Mesenchymal stem cell (in vitro differentiated cells and primary cell): ENCODE measurements at regions not wholly inside any gene's neighbourhood (a gene's known extent, or its start where the extent isn't known, plus 50 kb on each side); places are given as distances from the start of the nearest gene placed in this dataset.

Experiments used
- DNase-seq: peaks from one replicate; pipeline ENCODE4 v3.0.0-alpha.2; 2013
- H2AFZ ChIP-seq: one replicate; pipeline ENCODE4 v1.6.1; 2013; ENCODE audit warnings: low read depth, mild to moderate bottlenecking, control low read depth, inconsistent platforms, low read length, moderate library complexity
- H2AK5ac ChIP-seq: 2 replicates; pipeline ENCODE4 v1.6.1; 2013; ENCODE audit warnings: low read length, moderate library complexity, mild to moderate bottlenecking, inconsistent platforms; ENCODE audit not compliant: severe bottlenecking
- H2BK120ac ChIP-seq: one replicate; pipeline ENCODE4 v1.6.1; 2013; ENCODE audit warnings: low read depth, mild to moderate bottlenecking, inconsistent platforms, low read length, moderate library complexity
- H2BK12ac ChIP-seq, 2 experiments: one replicate each; pipeline ENCODE4 v1.6.1; 2013; ENCODE audit warnings: inconsistent platforms in 2 of 2, low read length in 2 of 2, mild to moderate bottlenecking in 2 of 2, moderate library complexity in 2 of 2, control low read depth in 1 of 2
- H2BK15ac ChIP-seq: one replicate; pipeline ENCODE4 v1.6.1; 2013; ENCODE audit warnings: mild to moderate bottlenecking, low read depth, inconsistent platforms; ENCODE audit not compliant: poor library complexity, severe bottlenecking
- H2BK5ac ChIP-seq: 2 replicates; pipeline ENCODE4 v1.6.1; 2013; ENCODE audit warnings: low read depth, mild to moderate bottlenecking, low read length, control low read depth, inconsistent platforms; ENCODE audit not compliant: poor library complexity, severe bottlenecking
- H3K14ac ChIP-seq, 2 experiments: one replicate each; pipeline ENCODE4 v1.6.1; 2013; ENCODE audit warnings: inconsistent platforms in 2 of 2, low read length in 2 of 2, control low read depth in 1 of 2, mild to moderate bottlenecking in 1 of 2, moderate library complexity in 1 of 2
- H3K18ac ChIP-seq, 2 experiments: one replicate each; pipeline ENCODE4 v1.6.1; 2013; ENCODE audit warnings: inconsistent platforms in 2 of 2, low read length in 2 of 2, control low read depth in 1 of 2, low read depth in 1 of 2, mild to moderate bottlenecking in 1 of 2
- H3K23ac ChIP-seq, 2 experiments: one replicate each; pipeline ENCODE4 v1.6.1; 2013; ENCODE audit warnings: inconsistent platforms in 2 of 2, low read length in 2 of 2, mild to moderate bottlenecking in 2 of 2, moderate library complexity in 2 of 2, control low read depth in 1 of 2
- H3K27ac ChIP-seq: 2 replicates; pipeline ENCODE4 v1.5.1; 2013; ENCODE audit warnings: mild to moderate bottlenecking, moderate library complexity, low read length, control low read depth, inconsistent platforms; ENCODE audit not compliant: poor library complexity, severe bottlenecking
- H3K27me3 ChIP-seq, 2 experiments: 2 replicates each; pipeline versions ENCODE4 v1.6.1 to v1.7.0; 2013; ENCODE audit warnings: low read length in 2 of 2, mild to moderate bottlenecking in 2 of 2, moderate library complexity in 2 of 2, control low read depth in 1 of 2, inconsistent platforms in 1 of 2; ENCODE audit not compliant: control insufficient read depth in 1 of 2, insufficient read depth in 1 of 2
- H3K36me3 ChIP-seq, 2 experiments: 2 replicates each; pipeline versions ENCODE4 v1.6.1 to v1.7.0; 2013; ENCODE audit warnings: low read length in 2 of 2, control low read depth in 1 of 2, inconsistent platforms in 1 of 2, low read depth in 1 of 2, mild to moderate bottlenecking in 1 of 2; ENCODE audit not compliant: insufficient read depth in 2 of 2, control insufficient read depth in 1 of 2
- H3K4ac ChIP-seq, 2 experiments: one replicate each; pipeline ENCODE4 v1.6.1; 2013; ENCODE audit warnings: inconsistent platforms in 2 of 2, low read length in 2 of 2, mild to moderate bottlenecking in 2 of 2, moderate library complexity in 2 of 2, control low read depth in 1 of 2, low read depth in 1 of 2
- H3K4me1 ChIP-seq: 2 replicates; pipeline ENCODE4 v1.6.1; 2013; ENCODE audit warnings: low read depth, low read length, control low read depth; ENCODE audit not compliant: control insufficient read depth, insufficient read depth
- H3K4me2 ChIP-seq: 2 replicates; pipeline ENCODE4 v1.6.1; 2013; ENCODE audit warnings: low read length, mild to moderate bottlenecking, inconsistent platforms; ENCODE audit not compliant: poor library complexity, severe bottlenecking
- H3K4me3 ChIP-seq, 2 experiments: 2 replicates each; pipeline versions ENCODE4 v1.5.1 to v1.7.0; 2013; ENCODE audit warnings: low read length in 2 of 2, mild to moderate bottlenecking in 2 of 2, control low read depth in 1 of 2, low read depth in 1 of 2; ENCODE audit not compliant: insufficient read depth in 1 of 2
- H3K79me1 ChIP-seq: replicated peaks from 2 replicates; pipeline ENCODE4 v1.6.1; 2013; ENCODE audit warnings: mild to moderate bottlenecking, control low read depth, low read length, inconsistent platforms; ENCODE audit not compliant: poor library complexity, severe bottlenecking
- H3K9ac ChIP-seq: 2 replicates; pipeline ENCODE4 v1.7.0; 2013; ENCODE audit warnings: mild to moderate bottlenecking, low read length, moderate library complexity
- H3K9me3 ChIP-seq: 2 replicates; pipeline ENCODE4 v1.7.0; 2013; ENCODE audit warnings: mild to moderate bottlenecking, low read length; ENCODE audit not compliant: control insufficient read depth
- H4K8ac ChIP-seq: one replicate; pipeline ENCODE4 v1.6.1; 2013; ENCODE audit warnings: inconsistent platforms, mild to moderate bottlenecking, low read length, moderate library complexity
- H4K91ac ChIP-seq: one replicate; pipeline ENCODE4 v1.6.1; 2013; ENCODE audit warnings: mild to moderate bottlenecking, low read length, inconsistent platforms
- WGBS: methylation state at CpG from one replicate; pipeline ENCODE4 v1.1.7; 2013; ENCODE audit warnings: mixed read lengths; 5-methylcytosine and 5-hydroxymethylcytosine counted together

DNA sequence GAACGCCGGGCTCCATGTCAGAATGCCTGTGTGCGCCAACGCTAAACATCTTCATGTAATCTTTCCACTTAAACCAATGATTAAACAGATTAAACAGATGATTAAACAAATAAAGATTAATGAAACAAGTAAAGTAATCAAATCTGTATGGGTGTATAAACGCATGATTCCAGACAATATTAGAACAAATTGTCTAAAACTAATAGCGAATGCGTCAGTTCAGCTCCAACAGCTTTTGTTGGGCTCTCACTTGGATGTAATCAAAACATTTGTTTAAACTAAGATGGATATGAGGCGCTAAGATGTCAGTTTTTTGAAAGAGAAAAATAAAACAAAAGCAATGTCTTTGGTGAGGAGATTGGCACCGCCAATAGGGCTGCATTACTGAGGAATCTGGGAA, 299.1 kb upstream of the TLE3 start:
- no peak overlapping the region for H2BK120ac ChIP-seq
- H2AK5ac ChIP-seq = no peak overlapping the region
- H2AFZ ChIP-seq = no peak overlapping the region
- 95% methylated on average over 8 of the region's 9 CpGs for WGBS
- no peak overlapping the region for H3K4me3 ChIP-seq
- no peak overlapping the region for H3K14ac ChIP-seq
- H2BK15ac ChIP-seq = no peak overlapping the region
- no peak overlapping the region for H4K8ac ChIP-seq
- no peak overlapping the region for H2BK12ac ChIP-seq
- DNase-seq = no peak
- no peaks in the 10 kb centered on the region for H3K36me3 ChIP-seq
- H3K4me1 ChIP-seq = no peaks in the 10 kb centered on the region
- no peaks in the 10 kb centered on the region for H3K9me3 ChIP-seq
- no peak overlapping the region for H3K9ac ChIP-seq
- no peak overlapping the region for H3K27ac ChIP-seq
- H3K23ac ChIP-seq = no peak overlapping the region
- no peak overlapping the region for H3K18ac ChIP-seq
- peaks cover 65 to 68% of the 10 kb centered on the region in 2 experiments for H3K27me3 ChIP-seq
- no peak overlapping the region for H3K4ac ChIP-seq
- no peak overlapping the region for H4K91ac ChIP-seq
- H3K79me1 ChIP-seq = no peaks in the 10 kb centered on the region
- H2BK5ac ChIP-seq = no peak overlapping the region
- H3K4me2 ChIP-seq = no peak overlapping the region

DNA sequence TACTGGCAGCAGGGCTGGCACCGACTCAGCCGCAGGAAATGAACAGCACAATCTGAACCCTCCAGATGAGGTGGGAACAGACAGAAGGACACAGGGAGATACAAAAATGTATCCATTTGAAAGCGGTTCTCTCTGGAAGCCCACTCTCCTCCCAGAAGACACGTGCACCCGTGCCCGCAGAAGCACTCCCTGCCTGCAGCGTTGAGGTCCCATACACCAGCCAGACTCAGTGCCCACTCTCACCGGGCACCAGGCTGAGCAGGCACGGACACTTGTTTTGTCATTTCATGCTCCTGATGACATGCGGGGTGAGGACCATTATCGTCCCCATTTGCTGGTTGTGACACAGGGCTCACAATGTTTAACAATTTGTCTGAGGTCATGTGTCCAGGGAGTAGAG, 297.4 kb upstream of the TLE3 start:
- H4K8ac ChIP-seq = no peak overlapping the region
- no peak overlapping the region for H2BK12ac ChIP-seq
- no peak overlapping the region for H2AFZ ChIP-seq
- peaks cover 52 to 65% of the 10 kb centered on the region in 2 experiments for H3K27me3 ChIP-seq
- 88% methylated on average over 11 of the region's 11 CpGs for WGBS
- no peak overlapping the region for H3K14ac ChIP-seq
- H2BK120ac ChIP-seq = no peak overlapping the region
- H2BK15ac ChIP-seq = no peak overlapping the region
- H3K4me1 ChIP-seq = no peaks in the 10 kb centered on the region
- no peak overlapping the region for H3K23ac ChIP-seq
- H4K91ac ChIP-seq = no peak overlapping the region
- H3K18ac ChIP-seq = no peak overlapping the region
- no peak overlapping the region for H3K27ac ChIP-seq
- H3K4me2 ChIP-seq = no peak overlapping the region
- H3K9me3 ChIP-seq = no peaks in the 10 kb centered on the region
- no peak overlapping the region for H2BK5ac ChIP-seq
- no peaks in the 10 kb centered on the region for H3K36me3 ChIP-seq
- no peaks in the 10 kb centered on the region for H3K79me1 ChIP-seq
- H3K4ac ChIP-seq = no peak overlapping the region
- H2AK5ac ChIP-seq = no peak overlapping the region
- DNase-seq = no peak
- H3K4me3 ChIP-seq = no peak overlapping the region
- H3K9ac ChIP-seq = no peak overlapping the region

DNA sequence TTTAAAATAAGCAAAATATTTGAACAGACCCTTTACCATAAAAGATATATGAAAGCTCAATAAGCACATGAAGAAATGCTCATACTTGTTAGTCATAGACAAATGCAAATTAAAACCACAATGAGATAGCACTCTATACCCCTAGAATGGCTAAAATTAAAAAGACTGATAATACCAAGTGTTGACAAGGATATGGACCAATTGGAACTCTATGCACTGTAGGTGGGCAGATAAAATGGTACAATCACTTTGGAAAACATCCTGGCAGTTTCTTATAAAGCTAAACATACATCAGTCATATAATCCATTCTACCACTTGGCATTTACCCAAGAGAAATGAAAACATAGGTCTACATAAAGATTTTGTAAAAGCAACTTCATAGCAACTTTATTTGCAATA, 293.0 kb upstream of the TLE3 start:
- no peak overlapping the region for H2AFZ ChIP-seq

DNA sequence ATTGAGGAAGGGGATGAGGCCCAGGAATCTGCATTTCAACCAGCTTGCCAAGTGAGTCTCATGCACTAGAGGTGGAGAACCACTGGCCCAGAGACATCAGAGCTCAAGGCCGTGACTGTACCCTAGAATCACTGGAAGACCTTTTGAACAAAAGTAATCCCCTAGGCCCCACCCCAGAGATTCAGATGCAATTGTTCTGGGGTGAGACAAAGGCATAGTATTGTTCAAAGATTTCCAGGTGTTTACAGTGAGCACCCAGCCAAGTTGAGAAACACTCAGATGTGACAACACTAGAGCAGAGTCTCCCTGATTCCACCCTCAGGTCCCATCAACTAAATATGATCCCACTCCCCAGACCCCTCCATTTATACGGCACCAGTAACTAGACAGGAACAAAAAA, 290.3 kb upstream of the TLE3 start:
- no peaks in the 10 kb centered on the region for H3K36me3 ChIP-seq
- no peak overlapping the region for H3K4me3 ChIP-seq
- no peak overlapping the region for H4K91ac ChIP-seq
- H3K23ac ChIP-seq = no peak overlapping the region
- no peak overlapping the region for H2BK15ac ChIP-seq
- no peak for DNase-seq
- H3K4ac ChIP-seq = no peak overlapping the region
- H3K14ac ChIP-seq = no peak overlapping the region
- no peaks in the 10 kb centered on the region for H3K79me1 ChIP-seq
- H3K27me3 ChIP-seq = peaks cover 33 to 54% of the 10 kb centered on the region in 2 experiments
- H3K18ac ChIP-seq = no peak overlapping the region
- H3K9me3 ChIP-seq = no peaks in the 10 kb centered on the region
- H3K27ac ChIP-seq = no peak overlapping the region
- H2BK12ac ChIP-seq = no peak overlapping the region
- H2BK5ac ChIP-seq = no peak overlapping the region
- H3K9ac ChIP-seq = no peak overlapping the region
- H2BK120ac ChIP-seq = no peak overlapping the region
- H4K8ac ChIP-seq = no peak overlapping the region
- H2AFZ ChIP-seq = no peak overlapping the region
- 54% methylated on average over 2 of the region's 2 CpGs for WGBS
- H2AK5ac ChIP-seq = no peak overlapping the region
- H3K4me2 ChIP-seq = no peak overlapping the region
- no peaks in the 10 kb centered on the region for H3K4me1 ChIP-seq

More for the DNA sequence above, 293.0 kb upstream of the TLE3 start:
- H3K4me1 ChIP-seq = no peaks in the 10 kb centered on the region
- H3K23ac ChIP-seq = no peak overlapping the region
- H3K18ac ChIP-seq = no peak overlapping the region
- no peak overlapping the region for H2BK120ac ChIP-seq
- no peak overlapping the region for H4K8ac ChIP-seq
- no peak overlapping the region for H3K4me2 ChIP-seq
- H2BK5ac ChIP-seq = no peak overlapping the region
- H3K27ac ChIP-seq = no peak overlapping the region
- no peak overlapping the region for H3K4me3 ChIP-seq
- no peak for DNase-seq
- no peak overlapping the region for H2BK15ac ChIP-seq
- H2BK12ac ChIP-seq = no peak overlapping the region
- H2AK5ac ChIP-seq = no peak overlapping the region
- no peak overlapping the region for H3K14ac ChIP-seq
- H3K36me3 ChIP-seq = no peaks in the 10 kb centered on the region
- no peak overlapping the region for H4K91ac ChIP-seq
- peaks cover 39 to 55% of the 10 kb centered on the region in 2 experiments for H3K27me3 ChIP-seq
- no peaks in the 10 kb centered on the region for H3K79me1 ChIP-seq
- H3K9ac ChIP-seq = no peak overlapping the region
- H3K9me3 ChIP-seq = no peaks in the 10 kb centered on the region
- H3K4ac ChIP-seq = no peak overlapping the region
